PC-9 (cell line): ENCODE measurements at regions not wholly inside any gene's neighbourhood (a gene's known extent, or its start where the extent isn't known, plus 50 kb on each side); places are given as distances from the start of the nearest gene placed in this dataset.

Experiments used
- BruUV-seq: library from RNA; stranded (reverse); fragments of 400-500 nt; replicated peaks from 2 replicates; lab custom pipeline; 2021; lab: Mats Ljungman, UMichigan
- CTCF ChIA-PET: fragments of 300-600 bp; sonication (Branson Sonifier 250); formaldehyde crosslinking; loops from one replicate; lab custom pipeline; 2022; ENCODE audit warnings: antibody characterized with exemption; lab: Charles Lee
- POLR2A ChIA-PET: fragments of 300-600 bp; sonication (Branson Sonifier 250); formaldehyde crosslinking; loops from one replicate; lab custom pipeline; 2022; ENCODE audit warnings: antibody characterized with exemption; ENCODE audit not compliant: unreplicated experiment; lab: Charles Lee
- DNase-seq, 2 experiments: peaks; one replicate each; pipeline versions ENCODE4 v3.0.0 to v3.0.0-alpha.2; 2015 to 2022; ENCODE audit warnings: mixed read lengths in 1 of 2
- H2AFZ ChIP-seq: fragments of 200-600 bp; sonication (generic); 2 replicates; pipeline ENCODE4 v1.8.1; 2017; ENCODE audit warnings: antibody characterized with exemption
- H3F3A ChIP-seq: fragments of 200-600 bp; sonication (generic); 2 replicates; pipeline ENCODE4 v1.8.1; 2017; ENCODE audit warnings: antibody characterized with exemption, mild to moderate bottlenecking, low read depth; ENCODE audit not compliant: insufficient read depth
- H3K27ac ChIP-seq: fragments of 200-600 bp; sonication (generic); 2 replicates; pipeline ENCODE4 v1.6.1; 2016; ENCODE audit warnings: mixed run types
- H3K27me3 ChIP-seq: fragments of 200-600 bp; sonication (generic); 2 replicates; pipeline ENCODE4 v1.6.1; 2016; ENCODE audit warnings: low read depth, mixed run types; ENCODE audit not compliant: insufficient read depth
- H3K36me3 ChIP-seq: fragments of 200-600 bp; sonication (generic); 2 replicates; pipeline ENCODE4 v1.6.1; 2016; ENCODE audit warnings: low read depth, mixed run types
- H3K4me1 ChIP-seq: fragments of 200-600 bp; sonication (generic); replicated peaks from 2 replicates; pipeline ENCODE4 v1.6.1; 2016; ENCODE audit warnings: mixed run types; ENCODE audit not compliant: insufficient read depth
- H3K4me2 ChIP-seq: fragments of 200-600 bp; sonication (generic); 2 replicates; pipeline ENCODE4 v1.6.1; 2017; ENCODE audit warnings: mixed run types
- H3K4me3 ChIP-seq: fragments of 200-600 bp; sonication (generic); 2 replicates; pipeline ENCODE4 v1.6.1; 2016; ENCODE audit warnings: mixed run types
- H3K79me2 ChIP-seq: fragments of 200-600 bp; sonication (generic); 2 replicates; pipeline ENCODE4 v1.6.1; 2017; ENCODE audit warnings: low read depth, mixed run types
- H3K9me2 ChIP-seq: fragments of 200-600 bp; sonication (generic); 2 replicates; pipeline ENCODE4 v1.8.1; 2017; ENCODE audit warnings: mild to moderate bottlenecking; ENCODE audit not compliant: insufficient read depth
- H3K9me3 ChIP-seq: fragments of 200-600 bp; sonication (generic); 2 replicates; pipeline ENCODE4 v1.8.1; 2016; ENCODE audit warnings: low read depth; ENCODE audit not compliant: insufficient read depth
- H4K20me1 ChIP-seq: fragments of 200-600 bp; sonication (generic); 2 replicates; pipeline ENCODE4 v1.8.1; 2017; ENCODE audit not compliant: insufficient read depth
- EZH2 ChIP-seq: fragments of 200-600 bp; sonication (generic); IDR thresholded peaks from 2 replicates; pipeline ENCODE4 v1.8.0; 2017; ENCODE audit warnings: antibody characterized with exemption, low read depth
- intact Hi-C: fragments of 100-400 bp; cut with micrococcal nuclease; formaldehyde crosslinking; loops from one replicate; pipeline ENCODE4 v1.10.0; 2022; ENCODE audit not compliant: unreplicated experiment
- TF ChIP-seq, protein P1 (sequence below): fragments of 200-600 bp; sonication (generic); conservative IDR thresholded peaks from 2 replicates; pipeline ENCODE4 v1.6.1; 2017; ENCODE audit warnings: mixed run types, antibody characterized with exemption, mild to moderate bottlenecking, moderate library complexity

- H3F3A ChIP-seq, result no peaks in the 10 kb centered on the region
- H3K79me2 ChIP-seq, result no peaks in the 10 kb centered on the region
- H3K9me3 ChIP-seq, result no peaks in the 10 kb centered on the region
- H3K9me2 ChIP-seq, result no peaks in the 10 kb centered on the region
- ChIA-PET CTCF (no interaction called here), POLR2A (no interaction called here)
- H3K36me3 ChIP-seq, result no peaks in the 10 kb centered on the region
- no peak for TF ChIP-seq EZH2
- TF ChIP-seq, protein P1, sequence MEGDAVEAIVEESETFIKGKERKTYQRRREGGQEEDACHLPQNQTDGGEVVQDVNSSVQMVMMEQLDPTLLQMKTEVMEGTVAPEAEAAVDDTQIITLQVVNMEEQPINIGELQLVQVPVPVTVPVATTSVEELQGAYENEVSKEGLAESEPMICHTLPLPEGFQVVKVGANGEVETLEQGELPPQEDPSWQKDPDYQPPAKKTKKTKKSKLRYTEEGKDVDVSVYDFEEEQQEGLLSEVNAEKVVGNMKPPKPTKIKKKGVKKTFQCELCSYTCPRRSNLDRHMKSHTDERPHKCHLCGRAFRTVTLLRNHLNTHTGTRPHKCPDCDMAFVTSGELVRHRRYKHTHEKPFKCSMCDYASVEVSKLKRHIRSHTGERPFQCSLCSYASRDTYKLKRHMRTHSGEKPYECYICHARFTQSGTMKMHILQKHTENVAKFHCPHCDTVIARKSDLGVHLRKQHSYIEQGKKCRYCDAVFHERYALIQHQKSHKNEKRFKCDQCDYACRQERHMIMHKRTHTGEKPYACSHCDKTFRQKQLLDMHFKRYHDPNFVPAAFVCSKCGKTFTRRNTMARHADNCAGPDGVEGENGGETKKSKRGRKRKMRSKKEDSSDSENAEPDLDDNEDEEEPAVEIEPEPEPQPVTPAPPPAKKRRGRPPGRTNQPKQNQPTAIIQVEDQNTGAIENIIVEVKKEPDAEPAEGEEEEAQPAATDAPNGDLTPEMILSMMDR, result no peak
- H3K27me3 ChIP-seq, result no peaks in the 10 kb centered on the region
- no peak overlapping the region for H3K27ac ChIP-seq
- H3K4me2 ChIP-seq, result no peak overlapping the region
- no TSS peak for BruUV-seq
- intact Hi-C loops, result no loop called here
- DNase-seq, result no peak
- H4K20me1 ChIP-seq, result no peaks in the 10 kb centered on the region
- H3K4me3 ChIP-seq, result no peak overlapping the region
- H3K4me1 ChIP-seq, result no peaks in the 10 kb centered on the region
- H2AFZ ChIP-seq, result no peak overlapping the region
These were observed 1973.8 kb downstream of the MRPL39 start for GRCh38 chr21:23633447-23633940.

DNA sequence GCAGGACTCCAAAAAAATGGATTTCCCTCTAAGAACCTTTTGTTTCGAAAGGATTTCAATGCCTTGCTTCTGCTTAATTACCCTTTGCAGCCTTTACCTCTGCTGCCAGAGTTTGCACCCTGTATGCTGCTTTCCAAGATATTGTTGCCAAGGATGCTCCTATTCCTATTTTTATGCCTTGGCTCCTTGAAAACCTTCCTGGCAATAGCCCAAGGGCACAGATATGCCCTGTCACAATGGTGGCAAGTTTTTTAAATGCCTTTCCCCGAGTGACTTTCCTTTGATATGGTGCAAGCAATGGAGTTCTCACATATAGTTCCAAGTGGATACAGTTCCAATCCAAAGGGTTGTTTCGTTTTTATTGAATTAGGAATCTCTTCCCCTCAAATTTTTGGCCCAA lies 1983.0 kb downstream of the MRPL39 start:
- no peak for TF ChIP-seq EZH2
- TF ChIP-seq, protein P1, result no peak
- ChIA-PET CTCF (no interaction called here), POLR2A (no interaction called here)
- Histone ChIP-seq H3K4me3 (no peak overlapping the region), H3K27me3 (no peaks in the 10 kb centered on the region), H3K9me3 (no peaks in the 10 kb centered on the region), H4K20me1 (no peaks in the 10 kb centered on the region), H3K27ac (no peak overlapping the region), H3F3A (no peaks in the 10 kb centered on the region), H3K9me2 (no peaks in the 10 kb centered on the region), H3K79me2 (no peaks in the 10 kb centered on the region), H2AFZ (no peak overlapping the region), H3K4me1 (no peaks in the 10 kb centered on the region), H3K36me3 (no peaks in the 10 kb centered on the region), H3K4me2 (no peak overlapping the region)
- no peak for DNase-seq
- BruUV-seq, result no TSS peak
- intact Hi-C loops, result no loop called here

GRCh38 chr21:23613014-23613413 lies 1994.3 kb downstream of the MRPL39 start:
- intact Hi-C loops, result no loop called here
- BruUV-seq, result no TSS peak
- ChIA-PET CTCF (no interaction called here), POLR2A (no interaction called here)
- no peaks in the 10 kb centered on the region for H4K20me1 ChIP-seq
- no peaks in the 10 kb centered on the region for H3K36me3 ChIP-seq
- H3K27me3 ChIP-seq, result no peaks in the 10 kb centered on the region
- H3K27ac ChIP-seq, result no peak overlapping the region
- H3K9me2 ChIP-seq, result no peaks in the 10 kb centered on the region
- no peak overlapping the region for H3K4me3 ChIP-seq
- TF ChIP-seq EZH2, result no peak
- TF ChIP-seq, protein P1, result no peak
- no peak overlapping the region for H3K4me2 ChIP-seq
- no peaks in the 10 kb centered on the region for H3K79me2 ChIP-seq
- H3K9me3 ChIP-seq, result no peaks in the 10 kb centered on the region
- no peak overlapping the region for H2AFZ ChIP-seq
- no peaks in the 10 kb centered on the region for H3K4me1 ChIP-seq
- no peak for DNase-seq
- no peaks in the 10 kb centered on the region for H3F3A ChIP-seq
